B cell (primary cell): ENCODE measurements at regions not wholly inside any gene's neighbourhood (a gene's known extent, or its start where the extent isn't known, plus 50 kb on each side); places are given as distances from the start of the nearest gene placed in this dataset.

ENCODE experiments used
- ATAC-seq: fragments of 200-7000 bp; cut with Tn5 transposase; one replicate; pipeline ENCODE4 v1.10.0; 2021; ENCODE audit warnings: low read depth, mild to moderate bottlenecking, moderate number of reproducible peaks, moderate library complexity
- CTCF ChIA-PET: fragments of 350-600 bp; sonication (Branson Sonifier 250); formaldehyde crosslinking; loops from one replicate; lab custom pipeline; 2021; ENCODE audit warnings: antibody characterized with exemption, inconsistent platforms; lab: Charles Lee
- POLR2A ChIA-PET: fragments of 350-600 bp; sonication (Branson Sonifier 250); formaldehyde crosslinking; loops from one replicate; lab custom pipeline; 2021; ENCODE audit warnings: antibody characterized with exemption; lab: Charles Lee
- DNase-seq: peaks from one replicate; pipeline ENCODE4 v3.0.0; 2013
- H2AFZ ChIP-seq: 2 replicates; pipeline ENCODE4 v1.6.1; 2012; ENCODE audit warnings: mild to moderate bottlenecking, low read depth, low read length; ENCODE audit not compliant: insufficient read depth, poor library complexity, severe bottlenecking
- H3K27ac ChIP-seq, 2 donors: 1 replicate in 1 of 2; 2 replicates in 1 of 2; pipeline ENCODE4 v1.5.1; 2012 to 2013; ENCODE audit warnings: low read length in 2 of 2, mild to moderate bottlenecking in 2 of 2, moderate library complexity in 1 of 2
- H3K27me3 ChIP-seq, 4 experiments: fragments of 200-600 bp in 1 of 4; sonication (generic) in 1 of 4; replicated peaks in 1 of 4; 1 replicate in 2 of 4; 2 replicates in 2 of 4; pipeline versions ENCODE4 v1.6.1 to v1.7.0; 2013 to 2016; ENCODE audit warnings: low read length in 3 of 4, mild to moderate bottlenecking in 2 of 4, mixed read lengths in 1 of 4, moderate library complexity in 1 of 4; ENCODE audit not compliant: insufficient read depth in 4 of 4, control insufficient read depth in 3 of 4; ENCODE audit errors: control extremely low read depth in 1 of 4
- H3K36me3 ChIP-seq, 2 experiments: replicated peaks in 1 of 2; 1 replicate in 1 of 2; 2 replicates in 1 of 2; pipeline versions ENCODE4 v1.6.1 to v1.7.1; 2013; ENCODE audit warnings: low read length in 1 of 2; ENCODE audit not compliant: insufficient read depth in 2 of 2, control insufficient read depth in 1 of 2; ENCODE audit errors: control extremely low read depth in 1 of 2, extremely low read depth in 1 of 2
- H3K4me1 ChIP-seq, 2 donors: fragments of 200-600 bp in 1 of 2; sonication (generic) in 1 of 2; 1 replicate in 1 of 2; 2 replicates in 1 of 2; pipeline versions ENCODE4 v1.5.1 to v1.6.1; 2013 to 2017; ENCODE audit warnings: low read length in 2 of 2; ENCODE audit not compliant: control insufficient read depth in 2 of 2, insufficient read depth in 2 of 2
- H3K4me2 ChIP-seq: replicated peaks from 2 replicates; pipeline ENCODE3; 2012; ENCODE audit warnings: mild to moderate bottlenecking, low read depth, low read length; ENCODE audit not compliant: poor library complexity, severe bottlenecking
- H3K4me3 ChIP-seq, 5 experiments: fragments of 200-600 bp in 1 of 5; sonication (generic) in 1 of 5; 1 replicate in 3 of 5; 2 replicates in 2 of 5; pipeline versions ENCODE4 v1.5.1 to v1.7.0; 2011 to 2016; ENCODE audit warnings: low read length in 4 of 5, mild to moderate bottlenecking in 4 of 5, low read depth in 2 of 5, control low read depth in 1 of 5, moderate library complexity in 1 of 5; ENCODE audit not compliant: insufficient read depth in 1 of 5; ENCODE audit errors: control extremely low read depth in 1 of 5, extremely low read depth in 1 of 5
- H3K79me2 ChIP-seq: fragments of 200-600 bp; sonication (generic); one replicate; pipeline ENCODE4 v1.6.0; 2016; ENCODE audit warnings: low read length; ENCODE audit not compliant: control insufficient read depth, insufficient read depth
- H3K9ac ChIP-seq: fragments of 200-600 bp; sonication (generic); 2 replicates; pipeline ENCODE4 v1.6.1; 2017; ENCODE audit warnings: mild to moderate bottlenecking, low read length, moderate library complexity
- H3K9me3 ChIP-seq, 3 donors: one replicate each; pipeline versions ENCODE4 v1.6.1 to v1.7.1; 2013; ENCODE audit warnings: low read length in 2 of 3; ENCODE audit not compliant: control insufficient read depth in 2 of 3, insufficient read depth in 1 of 3; ENCODE audit errors: control extremely low read depth in 1 of 3
- H4K20me1 ChIP-seq: 2 replicates; pipeline ENCODE4 v1.6.0; 2012; ENCODE audit warnings: mild to moderate bottlenecking, low read length; ENCODE audit not compliant: insufficient read depth, control insufficient read depth, poor library complexity, severe bottlenecking
- H3K27ac Mint-ChIP-seq: one replicate; pipeline ENCODE4 v1.8.0; 2021; ENCODE audit warnings: mixed read lengths
- H3K27me3 Mint-ChIP-seq: one replicate; pipeline ENCODE4 v1.8.0; 2021; ENCODE audit warnings: mixed read lengths
- H3K4me1 Mint-ChIP-seq: one replicate; pipeline ENCODE4 v1.8.0; 2021; ENCODE audit warnings: mixed read lengths
- H3K4me3 Mint-ChIP-seq: one replicate; pipeline ENCODE4 v1.8.0; 2021; ENCODE audit warnings: mixed read lengths
- H3K9me3 Mint-ChIP-seq: one replicate; pipeline ENCODE4 v1.8.0; 2022; ENCODE audit warnings: mixed read lengths; ENCODE audit not compliant: insufficient read depth
- EZH2 ChIP-seq: IDR thresholded peaks from 2 replicates; pipeline ENCODE4 v1.6.1; 2012; ENCODE audit warnings: borderline replicate concordance, low read depth, mild to moderate bottlenecking, moderate library complexity, low read length; ENCODE audit not compliant: insufficient read depth, poor library complexity, severe bottlenecking
- WGBS: methylation state at CpG from one replicate; pipeline ENCODE4 v1.1.5; 2013; ENCODE audit warnings: missing lambda C conversion rate; ENCODE audit not compliant: insufficient coverage; 5-methylcytosine and 5-hydroxymethylcytosine counted together
- intact Hi-C: fragments of 100-400 bp; cut with micrococcal nuclease; formaldehyde crosslinking; loops from one replicate; pipeline ENCODE4 v1.10.0; 2022
- TF ChIP-seq, protein P1 (sequence below): fragments of 200-600 bp; IDR thresholded peaks from one replicate; pipeline ENCODE4 v1.8.0; 2022; ENCODE audit warnings: antibody characterized with exemption, mild to moderate bottlenecking

- Mint-ChIP-seq H3K4me3 (no peak overlapping the region), H3K9me3 (no peaks in the 10 kb centered on the region), H3K27ac (no peak overlapping the region), H3K4me1 (peaks cover 6% of the 10 kb centered on the region), H3K27me3 (no peaks in the 10 kb centered on the region)
- ATAC-seq (no peak), DNase-seq (peak; percentile 26)
- no peaks in the 10 kb centered on the region for H3K27me3 ChIP-seq
- H3K4me3 ChIP-seq: no peak overlapping the region
- intact Hi-C loops: no loop called here
- WGBS: no CpG with 5 or more reads among the region's 2 CpGs
- no peak overlapping the region for H3K4me2 ChIP-seq
- no peaks in the 10 kb centered on the region for H3K36me3 ChIP-seq
- no peaks in the 10 kb centered on the region for H4K20me1 ChIP-seq
- H3K4me1 ChIP-seq: no peaks in the 10 kb centered on the region
- H3K79me2 ChIP-seq: no peaks in the 10 kb centered on the region
- POLR2A ChIA-PET: interaction anchor here (0.7 kb wide), 1 partner anchor 980 kb away, joined by 3 read pairs; no protein-coding TSS in a partner anchor
- no peaks in the 10 kb centered on the region for H3K9me3 ChIP-seq
- no peak overlapping the region for H3K9ac ChIP-seq
- no peak overlapping the region for H2AFZ ChIP-seq
- TF ChIP-seq, protein P1, sequence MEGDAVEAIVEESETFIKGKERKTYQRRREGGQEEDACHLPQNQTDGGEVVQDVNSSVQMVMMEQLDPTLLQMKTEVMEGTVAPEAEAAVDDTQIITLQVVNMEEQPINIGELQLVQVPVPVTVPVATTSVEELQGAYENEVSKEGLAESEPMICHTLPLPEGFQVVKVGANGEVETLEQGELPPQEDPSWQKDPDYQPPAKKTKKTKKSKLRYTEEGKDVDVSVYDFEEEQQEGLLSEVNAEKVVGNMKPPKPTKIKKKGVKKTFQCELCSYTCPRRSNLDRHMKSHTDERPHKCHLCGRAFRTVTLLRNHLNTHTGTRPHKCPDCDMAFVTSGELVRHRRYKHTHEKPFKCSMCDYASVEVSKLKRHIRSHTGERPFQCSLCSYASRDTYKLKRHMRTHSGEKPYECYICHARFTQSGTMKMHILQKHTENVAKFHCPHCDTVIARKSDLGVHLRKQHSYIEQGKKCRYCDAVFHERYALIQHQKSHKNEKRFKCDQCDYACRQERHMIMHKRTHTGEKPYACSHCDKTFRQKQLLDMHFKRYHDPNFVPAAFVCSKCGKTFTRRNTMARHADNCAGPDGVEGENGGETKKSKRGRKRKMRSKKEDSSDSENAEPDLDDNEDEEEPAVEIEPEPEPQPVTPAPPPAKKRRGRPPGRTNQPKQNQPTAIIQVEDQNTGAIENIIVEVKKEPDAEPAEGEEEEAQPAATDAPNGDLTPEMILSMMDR: no peak
- TF ChIP-seq EZH2: no peak
- no peak overlapping the region for H3K27ac ChIP-seq
- CTCF ChIA-PET: interaction anchor here (0.7 to 2.0 kb wide), 4 partner anchors 1140 to 1731 kb away, joined by 3 to 23 read pairs (median 5); no protein-coding TSS in a partner anchor
Measured at GRCh38 chrX:66731398-66731797, 92.5 kb upstream of the EDA2R start.

- Histone ChIP-seq H3K4me1 (no peaks in the 10 kb centered on the region), H3K9me3 (no peaks in the 10 kb centered on the region), H3K79me2 (no peaks in the 10 kb centered on the region), H4K20me1 (no peaks in the 10 kb centered on the region), H3K9ac (peak overlapping the region; percentile 48), H3K27ac (no peak overlapping the region), H2AFZ (peak overlapping the region; percentile 69), H3K4me2 (peak overlapping the region; percentile 62), H3K27me3 (no peaks in the 10 kb centered on the region), H3K36me3 (no peaks in the 10 kb centered on the region), H3K4me3 (peak overlapping the region; percentile 8 to 47 (median 33))
- H3K27ac Mint-ChIP-seq: peak overlapping the region; percentile 20
- TF ChIP-seq, protein P1: peak; percentile 47
- no peak for TF ChIP-seq EZH2
- 0% methylated on average over 2 of the region's 21 CpGs for WGBS
- no peaks in the 10 kb centered on the region for H3K27me3 Mint-ChIP-seq
- DNase-seq (peak; percentile 25), ATAC-seq (no peak)
- H3K4me1 Mint-ChIP-seq: peaks cover 6% of the 10 kb centered on the region
- no peaks in the 10 kb centered on the region for H3K9me3 Mint-ChIP-seq
- POLR2A ChIA-PET: no interaction called here
- intact Hi-C loops: no loop called here
- CTCF ChIA-PET: interaction anchor here (1.1 to 1.2 kb wide), 2 partner anchors 1147 to 1149 kb away, joined by 4 read pairs; no protein-coding TSS in a partner anchor
- H3K4me3 Mint-ChIP-seq: peak overlapping the region; percentile 78
Measured at GRCh38 chrX:66728818-66729271, 90.0 kb upstream of the EDA2R start.
